ENCODE measurements at regions not wholly inside any gene's neighbourhood (a gene's known extent, or its start where the extent isn't known, plus 50 kb on each side); places are given as distances from the start of the nearest gene placed in this dataset.

DNA sequence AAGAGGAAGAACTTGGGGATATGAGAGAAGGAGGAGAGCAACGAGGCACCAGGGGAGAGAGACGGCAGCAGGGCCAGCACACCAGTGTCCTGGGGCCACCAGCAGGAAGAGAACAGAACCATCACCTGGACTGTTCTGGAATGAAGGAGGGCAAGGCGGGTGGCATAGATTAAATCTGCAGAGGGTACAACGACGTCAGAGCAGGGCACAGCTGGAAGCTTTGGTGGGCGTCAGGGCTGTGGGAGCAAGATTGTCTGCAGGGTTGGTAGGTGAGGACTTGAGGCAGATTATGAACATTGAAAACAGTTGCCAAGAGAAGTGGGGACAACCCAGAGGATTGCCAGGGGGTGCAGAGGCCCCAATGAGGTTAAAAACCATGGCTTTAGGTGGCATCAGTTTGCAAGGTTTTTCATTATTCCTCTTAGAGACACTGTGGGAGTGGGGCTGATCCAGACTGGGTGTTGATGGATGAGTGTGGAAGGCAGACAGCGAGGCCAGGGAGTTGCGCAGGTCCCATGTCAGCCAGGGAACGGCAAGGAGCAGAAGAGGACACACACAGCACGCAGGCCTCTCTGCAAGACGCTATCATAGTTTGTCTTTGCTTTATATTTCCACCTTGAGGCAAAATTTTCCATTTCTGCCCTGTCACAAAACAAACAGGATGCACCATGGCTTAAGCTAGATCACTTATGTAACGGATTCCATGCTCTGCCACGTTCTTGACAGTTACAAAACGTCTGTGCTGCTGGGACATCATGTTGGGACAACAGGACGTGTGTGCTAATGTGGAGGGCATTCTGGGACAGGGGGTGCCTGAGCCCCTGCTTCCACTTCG lies 52.5 kb upstream of the LEP start:
- 21% methylated on average over 12 of the region's 16 CpGs for WGBS (ENCODE audit: low lambda C conversion rate)
- peaks cover 6 to 46% of the 10 kb centered on the region in 2 experiments; a peak in 4 of 5 replicates for H3K27me3 ChIP-seq (ENCODE audit: control insufficient read depth in 1 of 2, insufficient read depth in 2 of 2, low read length in 2 of 2)
- H3K9me3 ChIP-seq (ENCODE audit: low read length): no peaks in the 10 kb centered on the region
- H2AFZ ChIP-seq (ENCODE audit: low read length): no peak overlapping the region
- H3K4me3 ChIP-seq (replicated peaks in 1 of 3; ENCODE audit: insufficient read depth in 1 of 3, low read depth in 2 of 3, low read length in 3 of 3): no peak overlapping the region
- no peaks in the 10 kb centered on the region for H4K20me1 ChIP-seq (ENCODE audit: insufficient read depth, low read length)
- H3K9ac ChIP-seq (ENCODE audit: insufficient read depth, low read depth, low read length): no peak overlapping the region
- H3K36me3 ChIP-seq (replicated peaks in 1 of 2; ENCODE audit: control insufficient read depth in 1 of 2, insufficient read depth in 2 of 2, low read length in 2 of 2): no peaks in the 10 kb centered on the region
- BruUV-seq (replicated peaks): no TSS peak
- TF ChIP-seq SRSF9 (IDR thresholded peaks at IDR 0.05; ENCODE audit: borderline replicate concordance, insufficient read depth, low read depth, low read length, poor library complexity, severe bottlenecking) (no peak), NFE2L2 (IDR thresholded peaks at IDR 0.05; ENCODE audit: low read length) (0 out of 2 replicates have a peak, but pooled peaks have one; percentile 6)
- TF ChIP-seq, protein P1, sequence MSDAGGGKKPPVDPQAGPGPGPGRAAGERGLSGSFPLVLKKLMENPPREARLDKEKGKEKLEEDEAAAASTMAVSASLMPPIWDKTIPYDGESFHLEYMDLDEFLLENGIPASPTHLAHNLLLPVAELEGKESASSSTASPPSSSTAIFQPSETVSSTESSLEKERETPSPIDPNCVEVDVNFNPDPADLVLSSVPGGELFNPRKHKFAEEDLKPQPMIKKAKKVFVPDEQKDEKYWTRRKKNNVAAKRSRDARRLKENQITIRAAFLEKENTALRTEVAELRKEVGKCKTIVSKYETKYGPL (CRISPR knock-in tag; IDR thresholded peaks at IDR 0.05): peak; percentile 31; the same call in 1 of the 2 replicates
- H3K79me2 ChIP-seq (ENCODE audit: insufficient read depth, low read length): no peaks in the 10 kb centered on the region
- intact Hi-C loops (cut with micrococcal nuclease; ENCODE audit: unreplicated experiment): no loop called here
- no peak overlapping the region for H3K27ac ChIP-seq (ENCODE audit: extremely low read length, insufficient read depth, low read length)
- ATAC-seq (peak; percentile 33; the same call in 2 of the 3 replicates), FAIRE-seq (no peak), DNase-seq (ENCODE audit: low spot score) (no peak)
- peaks cover 5% of the 10 kb centered on the region; the same call in 1 of the 2 replicates for H3K4me1 ChIP-seq (ENCODE audit: insufficient read depth, low read length)
- POLR2A ChIA-PET: no interaction called here
- no peak overlapping the region for H3K4me2 ChIP-seq (ENCODE audit: low read depth, low read length)
- CTCF ChIA-PET (ENCODE audit: low intra/inter-chr PET ratio, low total read pairs): no interaction called here
- in situ Hi-C loops (cut with HindIII; ENCODE audit: extremely low pct_ligation_motif_present, low pct_unique_long_range_greater_than_20kb): no loop called here

DNA sequence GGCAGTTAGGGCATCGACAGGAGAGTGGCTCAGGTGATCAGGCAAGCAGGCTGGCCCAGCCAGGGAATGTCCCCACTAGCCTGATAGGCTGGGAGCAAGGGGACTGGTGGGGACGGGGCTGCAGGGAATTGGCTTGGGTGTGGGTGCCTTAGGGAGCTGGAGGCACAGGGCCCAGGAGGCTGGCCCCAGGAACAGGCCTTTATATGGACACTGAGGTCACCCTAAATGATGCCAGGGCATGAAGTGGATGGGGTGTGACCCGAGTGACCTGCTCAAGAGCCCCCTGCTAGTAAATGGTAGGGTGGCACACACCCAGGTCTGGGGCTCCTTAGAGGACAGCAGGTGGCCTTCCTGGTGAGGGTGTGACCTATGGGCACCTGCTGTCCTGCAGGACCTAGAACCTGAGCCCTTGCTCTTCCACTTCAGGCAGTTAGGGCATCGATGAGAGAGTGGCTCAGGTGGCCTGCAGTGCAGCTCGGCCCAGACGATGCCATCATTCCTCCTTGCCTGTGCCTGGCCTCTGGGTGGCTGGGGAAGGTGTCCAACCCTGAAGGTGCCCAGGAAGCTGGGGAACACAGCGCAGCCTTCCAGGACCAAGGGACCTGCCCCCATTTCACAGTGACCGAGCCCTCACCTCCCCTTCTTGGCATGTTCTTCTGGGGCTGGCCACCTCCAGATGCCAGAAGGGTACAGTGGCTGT lies 51.7 kb upstream of the LEP start:
- FAIRE-seq (no peak), DNase-seq (ENCODE audit: low spot score) (no peak), ATAC-seq (peak; percentile 49)
- no peak overlapping the region for H3K4me2 ChIP-seq (ENCODE audit: low read depth, low read length)
- peaks cover 4% of the 10 kb centered on the region; the same call in 1 of the 2 replicates for H3K9me3 ChIP-seq (ENCODE audit: low read length)
- H3K27me3 ChIP-seq (ENCODE audit: control insufficient read depth in 1 of 2, insufficient read depth in 2 of 2, low read length in 2 of 2): peaks cover 6 to 41% of the 10 kb centered on the region in 2 experiments; a peak in 4 of 5 replicates
- no peaks in the 10 kb centered on the region for H3K79me2 ChIP-seq (ENCODE audit: insufficient read depth, low read length)
- no peak overlapping the region for H3K4me3 ChIP-seq (replicated peaks in 1 of 3; ENCODE audit: insufficient read depth in 1 of 3, low read depth in 2 of 3, low read length in 3 of 3)
- no peak overlapping the region for H3K9ac ChIP-seq (ENCODE audit: insufficient read depth, low read depth, low read length)
- ChIA-PET POLR2A (no interaction called here), CTCF (ENCODE audit: low intra/inter-chr PET ratio, low total read pairs) (no interaction called here)
- intact Hi-C loops (cut with micrococcal nuclease; ENCODE audit: unreplicated experiment): no loop called here
- in situ Hi-C loops (cut with HindIII; ENCODE audit: extremely low pct_ligation_motif_present, low pct_unique_long_range_greater_than_20kb): no loop called here
- H3K27ac ChIP-seq (ENCODE audit: extremely low read length, insufficient read depth, low read length): no peak overlapping the region
- no TSS peak for BruUV-seq (replicated peaks)
- H2AFZ ChIP-seq (ENCODE audit: low read length): no peak overlapping the region
- H3K36me3 ChIP-seq (replicated peaks in 1 of 2; ENCODE audit: control insufficient read depth in 1 of 2, insufficient read depth in 2 of 2, low read length in 2 of 2): no peaks in the 10 kb centered on the region
- H3K4me1 ChIP-seq (ENCODE audit: insufficient read depth, low read length): peaks cover 5% of the 10 kb centered on the region; the same call in 1 of the 2 replicates
- WGBS (ENCODE audit: low lambda C conversion rate): 0% methylated on average over 1 of the region's 8 CpGs
- no peaks in the 10 kb centered on the region for H4K20me1 ChIP-seq (ENCODE audit: insufficient read depth, low read length)
- TF ChIP-seq ZNF761 (CRISPR knock-in tag; conservative IDR thresholded peaks at IDR 0.05) (no peak), CERS6 (CRISPR knock-in tag; IDR thresholded peaks at IDR 0.05) (no peak), ZMAT3 (CRISPR knock-in tag; conservative IDR thresholded peaks at IDR 0.05) (no peak), KLF16 (CRISPR knock-in tag; IDR thresholded peaks at IDR 0.05) (no peak), ZNF644 (CRISPR knock-in tag; IDR thresholded peaks at IDR 0.05; ENCODE audit: low read depth) (no peak), POLR2A (IDR thresholded peaks at IDR 0.05; ENCODE audit: insufficient read depth in 1 of 2, low read depth in 2 of 2, low read length in 2 of 2) (no peak), ZNF101 (CRISPR knock-in tag; IDR thresholded peaks at IDR 0.05; ENCODE audit: borderline replicate concordance, low read depth) (no peak), ZNF317 (CRISPR knock-in tag; IDR thresholded peaks at IDR 0.05) (no peak), ZKSCAN1 (IDR thresholded peaks at IDR 0.05; ENCODE audit: low read length) (no peak), ARNT (IDR thresholded peaks at IDR 0.05) (no peak)
- TF ChIP-seq, protein P2, sequence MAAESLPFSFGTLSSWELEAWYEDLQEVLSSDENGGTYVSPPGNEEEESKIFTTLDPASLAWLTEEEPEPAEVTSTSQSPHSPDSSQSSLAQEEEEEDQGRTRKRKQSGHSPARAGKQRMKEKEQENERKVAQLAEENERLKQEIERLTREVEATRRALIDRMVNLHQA (CRISPR knock-in tag; IDR thresholded peaks at IDR 0.05): no peak
